Colonic mucosa (tissue), 4 donors: ENCODE measurements at regions not wholly inside any gene's neighbourhood (a gene's known extent, or its start where the extent isn't known, plus 50 kb on each side); places are given as distances from the start of the nearest gene placed in this dataset.

Source experiments
- DNase-seq: peaks from one replicate; pipeline ENCODE4 v3.0.0-alpha.2; 2020
- H3K27ac ChIP-seq: fragments of 200-600 bp; one replicate; pipeline ENCODE4 v1.8.0; 2021
- H3K27me3 ChIP-seq: fragments of 200-600 bp; one replicate; pipeline ENCODE4 v1.8.0; 2021
- H3K36me3 ChIP-seq: fragments of 200-600 bp; one replicate; pipeline ENCODE4 v1.8.0; 2021
- H3K4me1 ChIP-seq: fragments of 200-600 bp; one replicate; pipeline ENCODE4 v1.8.0; 2021; ENCODE audit warnings: mild to moderate bottlenecking
- H3K4me3 ChIP-seq: fragments of 200-600 bp; one replicate; pipeline ENCODE4 v1.8.0; 2021
- H3K9ac ChIP-seq, 2 donors: one replicate each; pipeline ENCODE4 v1.7.0; 2013; ENCODE audit warnings: control low read depth in 2 of 2, low read depth in 2 of 2, low read length in 2 of 2
- H3K9me3 ChIP-seq: fragments of 200-600 bp; one replicate; pipeline ENCODE4 v1.8.0; 2021
- intact Hi-C: fragments of 100-400 bp; cut with DNase I; formaldehyde crosslinking; loops from one replicate; pipeline ENCODE4 v1.14.1; 2022
- TF ChIP-seq, protein P1 (sequence below): fragments of 200-600 bp; IDR thresholded peaks from one replicate; pipeline ENCODE4 v1.8.0; 2022; ENCODE audit warnings: antibody characterized with exemption, mild to moderate bottlenecking
- donor health status: healthy.
- donor health status: DM: no; HTN: no; CAD: no.
- donor health status: DM: no; HTN: no; CAD: no.

DNA sequence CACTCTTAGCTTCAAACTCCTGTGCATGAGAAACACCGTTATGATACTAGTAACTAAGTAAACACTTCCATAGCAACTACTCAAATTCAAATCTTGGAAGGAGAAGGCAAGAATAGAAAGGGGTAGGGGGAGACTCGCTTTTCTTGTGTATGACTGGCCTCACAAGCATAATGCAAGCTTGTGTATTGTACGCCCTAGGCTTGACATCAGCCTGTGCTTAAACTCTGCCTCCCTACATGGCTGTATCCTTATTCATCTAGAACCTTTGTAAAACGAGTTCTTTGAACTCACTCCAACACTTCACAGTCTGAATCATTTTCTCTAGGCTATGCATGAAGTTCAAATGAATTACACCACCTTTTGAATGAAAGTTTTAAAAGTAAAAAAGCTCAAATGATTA lies 1071.2 kb upstream of the ADGRL3 start:
- Histone ChIP-seq H3K9me3 (no peaks in the 10 kb centered on the region), H3K4me1 (no peaks in the 10 kb centered on the region), H3K27me3 (no peaks in the 10 kb centered on the region), H3K27ac (no peak overlapping the region), H3K36me3 (no peaks in the 10 kb centered on the region), H3K9ac (no peak overlapping the region), H3K4me3 (no peak overlapping the region)
- intact Hi-C loops = no loop called here
- TF ChIP-seq, protein P1, sequence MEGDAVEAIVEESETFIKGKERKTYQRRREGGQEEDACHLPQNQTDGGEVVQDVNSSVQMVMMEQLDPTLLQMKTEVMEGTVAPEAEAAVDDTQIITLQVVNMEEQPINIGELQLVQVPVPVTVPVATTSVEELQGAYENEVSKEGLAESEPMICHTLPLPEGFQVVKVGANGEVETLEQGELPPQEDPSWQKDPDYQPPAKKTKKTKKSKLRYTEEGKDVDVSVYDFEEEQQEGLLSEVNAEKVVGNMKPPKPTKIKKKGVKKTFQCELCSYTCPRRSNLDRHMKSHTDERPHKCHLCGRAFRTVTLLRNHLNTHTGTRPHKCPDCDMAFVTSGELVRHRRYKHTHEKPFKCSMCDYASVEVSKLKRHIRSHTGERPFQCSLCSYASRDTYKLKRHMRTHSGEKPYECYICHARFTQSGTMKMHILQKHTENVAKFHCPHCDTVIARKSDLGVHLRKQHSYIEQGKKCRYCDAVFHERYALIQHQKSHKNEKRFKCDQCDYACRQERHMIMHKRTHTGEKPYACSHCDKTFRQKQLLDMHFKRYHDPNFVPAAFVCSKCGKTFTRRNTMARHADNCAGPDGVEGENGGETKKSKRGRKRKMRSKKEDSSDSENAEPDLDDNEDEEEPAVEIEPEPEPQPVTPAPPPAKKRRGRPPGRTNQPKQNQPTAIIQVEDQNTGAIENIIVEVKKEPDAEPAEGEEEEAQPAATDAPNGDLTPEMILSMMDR = no peak
- DNase-seq = no peak

DNA sequence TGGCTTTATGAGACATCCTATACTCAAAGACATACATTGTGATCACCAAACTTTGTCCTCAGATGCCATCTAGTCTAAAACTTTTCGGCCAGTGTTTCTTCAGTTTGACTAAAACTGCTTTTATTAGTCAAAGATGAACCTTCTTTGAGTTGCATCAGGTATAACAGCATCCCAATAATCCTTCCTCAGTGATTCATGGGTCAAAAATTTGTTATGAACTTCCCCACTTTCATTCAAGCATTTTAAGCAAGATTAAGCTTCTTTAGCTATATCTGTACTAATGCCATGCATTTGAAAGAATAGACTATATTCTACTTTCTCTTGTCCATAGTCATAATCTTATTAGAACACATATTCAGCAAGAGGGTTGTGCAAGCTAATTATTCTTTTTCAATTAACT lies 1070.4 kb upstream of the ADGRL3 start:
- TF ChIP-seq, protein P1 = no peak
- no peak for DNase-seq
- no peaks in the 10 kb centered on the region for H3K9me3 ChIP-seq
- H3K27ac ChIP-seq = no peak overlapping the region
- intact Hi-C loops = no loop called here
- no peak overlapping the region for H3K4me3 ChIP-seq
- H3K27me3 ChIP-seq = no peaks in the 10 kb centered on the region
- H3K4me1 ChIP-seq = no peaks in the 10 kb centered on the region
- H3K9ac ChIP-seq = no peak overlapping the region
- no peaks in the 10 kb centered on the region for H3K36me3 ChIP-seq

GRCh38 chr4:60133375-60133774 lies 1066.8 kb upstream of the ADGRL3 start:
- TF ChIP-seq, protein P1 = no peak
- no peaks in the 10 kb centered on the region for H3K27me3 ChIP-seq

DNA sequence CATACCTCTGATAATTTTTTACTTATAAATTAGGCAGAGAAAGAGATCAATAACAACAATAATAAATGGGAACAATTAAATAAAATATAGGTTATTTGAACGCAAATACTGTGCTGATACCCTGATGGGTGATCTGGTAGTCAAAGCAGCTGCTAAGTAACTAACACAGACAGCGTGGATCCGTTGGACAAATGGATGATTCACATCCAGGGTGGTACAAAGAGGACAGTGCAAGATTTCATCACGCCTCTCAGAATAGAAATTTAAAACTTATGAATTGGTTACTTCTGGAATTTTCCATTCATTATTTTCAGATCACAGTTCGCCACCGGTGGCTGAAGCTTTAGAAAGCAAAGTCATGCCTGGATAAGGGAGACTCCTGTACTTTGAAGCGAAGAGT lies 1066.0 kb upstream of the ADGRL3 start:
- TF ChIP-seq, protein P1 = no peak
- H3K27me3 ChIP-seq = no peaks in the 10 kb centered on the region
- H3K4me3 ChIP-seq = no peak overlapping the region
- no peaks in the 10 kb centered on the region for H3K36me3 ChIP-seq
- no peak for DNase-seq
- intact Hi-C loops = no loop called here
- no peaks in the 10 kb centered on the region for H3K4me1 ChIP-seq
- no peaks in the 10 kb centered on the region for H3K9me3 ChIP-seq
- H3K27ac ChIP-seq = no peak overlapping the region
- H3K9ac ChIP-seq = no peak overlapping the region

More at GRCh38 chr4:60133375-60133774, 1066.8 kb upstream of the ADGRL3 start:
- Histone ChIP-seq H3K4me3 (no peak overlapping the region), H3K9me3 (no peaks in the 10 kb centered on the region), H3K27ac (no peak overlapping the region), H3K9ac (no peak overlapping the region), H3K36me3 (no peaks in the 10 kb centered on the region), H3K4me1 (no peaks in the 10 kb centered on the region)
- intact Hi-C loops = no loop called here
- no peak for DNase-seq

DNA sequence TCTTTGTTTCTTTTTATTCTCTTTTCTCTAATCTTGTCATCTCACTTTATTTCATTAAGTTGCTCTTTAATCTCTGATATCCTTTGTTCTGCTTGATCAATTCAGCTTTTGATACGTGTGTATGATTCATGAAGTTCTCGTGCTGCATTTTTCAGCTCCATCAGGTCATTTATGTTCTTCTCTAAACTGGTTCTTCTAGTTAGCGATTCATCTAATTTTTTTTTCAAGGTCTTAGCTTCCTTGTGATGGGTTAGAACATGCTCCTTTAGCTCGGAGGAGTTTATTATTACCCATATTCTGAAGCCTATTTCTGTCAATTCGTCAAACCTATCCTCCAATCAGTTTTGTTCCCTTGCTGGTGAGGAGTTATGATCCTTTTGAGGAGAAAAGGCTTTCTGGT lies 1045.0 kb upstream of the ADGRL3 start:
- H3K4me1 ChIP-seq = no peaks in the 10 kb centered on the region
- no peak overlapping the region for H3K27ac ChIP-seq
- intact Hi-C loops = no loop called here
- H3K27me3 ChIP-seq = no peaks in the 10 kb centered on the region
- DNase-seq = no peak
- TF ChIP-seq, protein P1 = no peak
- no peak overlapping the region for H3K9ac ChIP-seq
- no peaks in the 10 kb centered on the region for H3K36me3 ChIP-seq
- H3K9me3 ChIP-seq = no peaks in the 10 kb centered on the region
- H3K4me3 ChIP-seq = no peak overlapping the region

DNA sequence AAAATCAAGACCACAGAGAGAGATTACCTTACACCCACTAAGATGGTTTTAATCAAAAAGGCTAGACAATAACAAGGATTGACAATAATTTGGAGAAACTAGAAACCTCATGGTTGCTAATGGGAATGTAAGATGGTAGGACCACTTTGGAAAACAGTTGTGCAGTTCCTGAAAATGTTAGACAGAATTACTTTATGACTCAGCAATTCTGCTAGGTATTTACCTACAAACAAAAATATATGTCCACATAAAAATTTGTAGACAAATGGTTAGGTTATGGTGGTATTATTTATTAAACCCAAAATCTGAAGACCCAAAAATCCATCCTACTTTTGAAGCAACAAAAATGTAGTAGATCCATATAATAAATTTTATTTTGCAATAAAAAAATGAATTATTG lies 1027.0 kb upstream of the ADGRL3 start:
- no peak overlapping the region for H3K4me3 ChIP-seq
- H3K4me1 ChIP-seq = no peaks in the 10 kb centered on the region
- intact Hi-C loops = no loop called here

More for the DNA sequence above, 1027.0 kb upstream of the ADGRL3 start:
- H3K9ac ChIP-seq = no peak overlapping the region
- no peaks in the 10 kb centered on the region for H3K27me3 ChIP-seq
- DNase-seq = no peak
- TF ChIP-seq, protein P1 = no peak
- H3K36me3 ChIP-seq = no peaks in the 10 kb centered on the region
- no peaks in the 10 kb centered on the region for H3K9me3 ChIP-seq
- H3K27ac ChIP-seq = no peak overlapping the region
